ENCODE measurements at regions not wholly inside any gene's neighbourhood (a gene's known extent, or its start where the extent isn't known, plus 50 kb on each side); places are given as distances from the start of the nearest gene placed in this dataset.

DNA sequence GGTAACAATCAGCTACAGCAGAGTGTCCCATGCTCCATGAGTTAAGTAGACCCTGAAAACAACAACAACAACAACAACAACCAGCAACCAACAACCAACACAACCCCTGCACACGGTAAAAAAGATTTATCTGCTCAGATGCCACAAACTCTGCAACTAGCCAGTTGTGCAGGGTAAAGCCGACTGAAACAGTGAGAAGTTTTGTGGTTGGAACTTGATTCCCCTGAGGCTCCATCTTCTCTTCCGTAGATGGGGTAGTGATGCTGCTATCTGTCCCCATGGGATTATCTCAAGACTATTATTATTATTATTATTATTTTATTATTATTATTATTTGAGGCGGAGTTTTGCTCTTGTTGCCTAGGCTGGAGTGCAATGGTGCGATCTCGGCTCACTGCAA, 50.6 kb upstream of the RAPGEF2 start:
- ATAC-seq, result no peak
- TF ChIP-seq CREB5 (CRISPR knock-in tag; IDR thresholded peaks at IDR 0.05; ENCODE audit: low read depth) (no peak), ZC3H10 (CRISPR knock-in tag; IDR thresholded peaks at IDR 0.05) (no peak), TOX (CRISPR knock-in tag; IDR thresholded peaks at IDR 0.05; ENCODE audit: borderline replicate concordance) (no peak), ISL1 (CRISPR knock-in tag; IDR thresholded peaks at IDR 0.05) (no peak), TCF4 (CRISPR knock-in tag; IDR thresholded peaks at IDR 0.05; ENCODE audit: borderline replicate concordance) (no peak), ZFP30 (CRISPR knock-in tag; IDR thresholded peaks at IDR 0.05) (no peak), ARNTL (CRISPR knock-in tag; IDR thresholded peaks at IDR 0.05; ENCODE audit: borderline replicate concordance, low read depth) (no peak)

All from SK-N-SH treated with all-trans-retinoic acid at 6 μM for 48 hours (cell line).